HepG2 (cell line): ENCODE measurements at regions not wholly inside any gene's neighbourhood (a gene's known extent, or its start where the extent isn't known, plus 50 kb on each side); places are given as distances from the start of the nearest gene placed in this dataset.

ENCODE experiments used
- ATAC-seq: fragments of 200-7000 bp; cut with Tn5 transposase; 3 replicates; pipeline ENCODE4 v1.9.1; 2020; ENCODE audit warnings: mild to moderate bottlenecking, moderate library complexity
- BruUV-seq: library from RNA; stranded (reverse); fragments of 400-500 nt; replicated peaks from 2 replicates; lab custom pipeline; 2021; lab: Mats Ljungman, UMichigan
- CTCF ChIA-PET: fragments of 300-600 bp; formaldehyde crosslinking; extraction: SDS; loops from one replicate; lab custom pipeline; 2021; ENCODE audit warnings: low total read pairs, inconsistent platforms, low intra/inter-chr PET ratio; lab: Yijun Ruan, JAX
- POLR2A ChIA-PET: fragments of 350-600 bp; sonication (Branson Sonifier 250); formaldehyde crosslinking; loops from one replicate; lab custom pipeline; 2020; ENCODE audit warnings: antibody characterized with exemption, inconsistent platforms; lab: Yijun Ruan, JAX
- DNase-seq: peaks from one replicate; pipeline ENCODE4 v3.0.0-alpha.2; 2015; ENCODE audit warnings: low spot score
- FAIRE-seq: peaks from 3 replicates; lab custom pipeline; 2011; peaks lifted over from hg19 to GRCh38; lab: Jason Lieb, UNC
- H2AFZ ChIP-seq: one replicate; pipeline ENCODE4 v1.6.1; 2011; ENCODE audit warnings: low read length, inconsistent platforms
- H3K27ac ChIP-seq: fragments of 300-600 bp; 3 replicates; pipeline ENCODE4 v1.8.0; 2011; ENCODE audit warnings: mixed run types, mild to moderate bottlenecking, mixed read lengths, low read length, inconsistent platforms; ENCODE audit not compliant: insufficient read depth; ENCODE audit errors: extremely low read length
- H3K27me3 ChIP-seq, 2 experiments: fragments of 200-600 bp in 1 of 2; 2 replicates in 1 of 2; 3 replicates in 1 of 2; pipeline versions ENCODE4 v1.6.0 to v1.8.0; 2011; ENCODE audit warnings: low read length in 2 of 2, mild to moderate bottlenecking in 2 of 2, moderate library complexity in 2 of 2, inconsistent platforms in 1 of 2; ENCODE audit not compliant: insufficient read depth in 2 of 2, control insufficient read depth in 1 of 2
- H3K36me3 ChIP-seq, 2 experiments: fragments of 200-600 bp in 1 of 2; replicated peaks in 1 of 2; 2 replicates in 1 of 2; 3 replicates in 1 of 2; pipeline versions ENCODE4 v1.5.1 to v1.8.0; 2011; ENCODE audit warnings: low read length in 2 of 2, inconsistent platforms in 1 of 2; ENCODE audit not compliant: insufficient read depth in 2 of 2, control insufficient read depth in 1 of 2
- H3K4me1 ChIP-seq: 2 replicates; pipeline ENCODE4 v1.5.1; 2012; ENCODE audit warnings: low read length, inconsistent platforms; ENCODE audit not compliant: insufficient read depth
- H3K4me2 ChIP-seq: 2 replicates; pipeline ENCODE4 v1.6.0; 2011; ENCODE audit warnings: low read depth, low read length, inconsistent platforms
- H3K4me3 ChIP-seq, 3 experiments: fragments of 200-600 bp in 1 of 3; sonication (generic), shearing (Covaris generic) in 1 of 3; replicated peaks in 1 of 3; 2 replicates each; pipeline ENCODE4 v1.5.1; 2011 to 2016; ENCODE audit warnings: low read length in 3 of 3, inconsistent platforms in 2 of 3, low read depth in 2 of 3, mild to moderate bottlenecking in 2 of 3, control low read depth in 1 of 3, mixed read lengths in 1 of 3; ENCODE audit not compliant: insufficient read depth in 1 of 3
- H3K79me2 ChIP-seq: one replicate; pipeline ENCODE4 v1.6.1; 2011; ENCODE audit warnings: low read length, inconsistent platforms; ENCODE audit not compliant: insufficient read depth
- H3K9ac ChIP-seq: 2 replicates; pipeline ENCODE4 v1.6.0; 2011; ENCODE audit warnings: mild to moderate bottlenecking, low read depth, low read length, inconsistent platforms; ENCODE audit not compliant: insufficient read depth
- H3K9me3 ChIP-seq: 2 replicates; pipeline ENCODE4 v1.5.1; 2012; ENCODE audit warnings: mild to moderate bottlenecking, low read length
- H4K20me1 ChIP-seq: 2 replicates; pipeline ENCODE4 v1.6.0; 2011; ENCODE audit warnings: inconsistent platforms, mild to moderate bottlenecking, low read length, moderate library complexity; ENCODE audit not compliant: insufficient read depth
- BCL3 ChIP-seq: sonication (generic); formaldehyde crosslinking; IDR thresholded peaks from 2 replicates; pipeline ENCODE4 v1.5.1; 2020; ENCODE audit warnings: mild to moderate bottlenecking, missing genetic modification reagents, moderate library complexity
- BHLHE40 ChIP-seq: IDR thresholded peaks from 2 replicates; pipeline ENCODE4 v1.6.1; 2011; ENCODE audit warnings: low read length, improper control_type of control experiment
- CC2D1A ChIP-seq: sonication (generic); formaldehyde crosslinking; IDR thresholded peaks from 2 replicates; pipeline ENCODE4 v1.8.1; 2023; ENCODE audit warnings: mild to moderate bottlenecking, missing genetic modification reagents
- IKZF1 ChIP-seq: fragments of 450-650 bp; IDR thresholded peaks from 2 replicates; pipeline ENCODE4 v1.7.1; 2016
- MED1 ChIP-seq: sonication (generic); formaldehyde crosslinking; IDR thresholded peaks from 2 replicates; pipeline ENCODE4 v1.4.0; 2020; ENCODE audit warnings: missing genetic modification reagents
- NR2F2 ChIP-seq: IDR thresholded peaks from 2 replicates; pipeline ENCODE4 v1.6.1; 2012; ENCODE audit warnings: low read depth, inconsistent platforms, borderline replicate concordance
- ZFP90 ChIP-seq: sonication (generic); formaldehyde crosslinking; IDR thresholded peaks from 2 replicates; pipeline ENCODE4 v1.8.0; 2022; ENCODE audit warnings: missing genetic modification reagents, mild to moderate bottlenecking, inconsistent platforms, borderline replicate concordance
- ZNF30 ChIP-seq: sonication (generic); formaldehyde crosslinking; IDR thresholded peaks from 2 replicates; pipeline ENCODE4 v1.5.0; 2020; ENCODE audit warnings: mild to moderate bottlenecking, missing genetic modification reagents
- ZNF761 ChIP-seq: sonication (generic); formaldehyde crosslinking; conservative IDR thresholded peaks from 2 replicates; pipeline ENCODE4 v1.4.0; 2020; ENCODE audit warnings: mild to moderate bottlenecking, missing genetic modification reagents
- ZNF768 ChIP-seq: sonication (generic); formaldehyde crosslinking; IDR thresholded peaks from 2 replicates; pipeline ENCODE4 v1.4.0; 2020; ENCODE audit warnings: missing genetic modification reagents
- WGBS: methylation state at CpG from one replicate; pipeline ENCODE4 v1.1.6; 2017; ENCODE audit warnings: low lambda C conversion rate; 5-methylcytosine and 5-hydroxymethylcytosine counted together
- in situ Hi-C: cut with HindIII; loops from 2 replicates; pipeline ENCODE4 v1.10.0; 2017; ENCODE audit warnings: low pct_unique_long_range_greater_than_20kb; ENCODE audit not compliant: extremely low pct_ligation_motif_present
- intact Hi-C: fragments of 100-400 bp; cut with micrococcal nuclease; formaldehyde crosslinking; loops from one replicate; pipeline ENCODE4 v1.10.0; 2022; ENCODE audit not compliant: unreplicated experiment

DNA sequence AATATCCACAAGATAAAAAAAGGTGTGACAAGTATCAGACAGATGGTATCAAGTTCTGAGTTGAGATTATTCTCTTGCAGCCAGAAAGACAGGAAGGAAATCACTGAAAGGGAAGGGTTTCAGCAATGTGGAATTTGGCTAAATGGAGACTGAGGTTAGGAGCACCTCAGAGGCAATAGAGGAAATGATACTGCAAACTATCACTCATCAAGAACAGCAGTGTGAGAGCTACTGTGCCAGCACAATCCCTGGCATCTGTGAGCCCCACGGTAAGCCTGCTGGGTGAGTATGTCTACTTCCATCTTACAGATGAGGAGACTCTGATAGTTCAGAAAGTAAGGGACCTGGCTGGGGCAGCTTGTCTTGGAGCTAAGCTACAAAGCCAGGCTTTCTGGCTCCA is 162.0 kb downstream of the SALL1 start:
- Histone ChIP-seq H3K9me3 (no peaks in the 10 kb centered on the region), H3K36me3 (no peaks in the 10 kb centered on the region), H3K4me1 (no peaks in the 10 kb centered on the region), H3K27me3 (no peaks in the 10 kb centered on the region), H3K27ac (no peak overlapping the region), H3K4me3 (no peak overlapping the region), H3K4me2 (no peak overlapping the region), H3K79me2 (no peaks in the 10 kb centered on the region), H4K20me1 (no peaks in the 10 kb centered on the region), H2AFZ (no peak overlapping the region), H3K9ac (no peak overlapping the region)
- no TSS peak for BruUV-seq
- ATAC-seq (no peak), FAIRE-seq (no peak), DNase-seq (no peak)
- TF ChIP-seq NR2F2 (no peak), ZNF768 (CRISPR knock-in tag) (no peak), MED1 (CRISPR knock-in tag) (no peak), ZFP90 (CRISPR knock-in tag) (no peak), ZNF761 (no peak), CC2D1A (no peak), BHLHE40 (no peak), BCL3 (CRISPR knock-in tag) (no peak), IKZF1 (no peak)
- 10% methylated on average over 1 of the region's 1 CpG for WGBS
- intact Hi-C loops: no loop called here
- ChIA-PET CTCF (no interaction called here), POLR2A (no interaction called here)
- in situ Hi-C loops: no loop called here

- in situ Hi-C loops: no loop called here
- DNase-seq (no peak), FAIRE-seq (no peak), ATAC-seq (no peak)
- H3K36me3 ChIP-seq: no peaks in the 10 kb centered on the region
- no peaks in the 10 kb centered on the region for H4K20me1 ChIP-seq
- H3K9ac ChIP-seq: no peak overlapping the region
- CTCF ChIA-PET: no interaction called here
- no peaks in the 10 kb centered on the region for H3K27me3 ChIP-seq
- H3K4me1 ChIP-seq: no peaks in the 10 kb centered on the region
- no peak overlapping the region for H2AFZ ChIP-seq
- no peak overlapping the region for H3K27ac ChIP-seq
- H3K9me3 ChIP-seq: no peaks in the 10 kb centered on the region
- intact Hi-C loops: no loop called here
- no peaks in the 10 kb centered on the region for H3K79me2 ChIP-seq
- POLR2A ChIA-PET: no interaction called here
- H3K4me3 ChIP-seq: no peak overlapping the region
- 30% methylated on average over 3 of the region's 3 CpGs for WGBS
- no peak for TF ChIP-seq ZNF30 (CRISPR knock-in tag)
- BruUV-seq: no TSS peak
- no peak overlapping the region for H3K4me2 ChIP-seq
Observed at GRCh38 chr16:50988441-50988840, 162.6 kb downstream of the SALL1 start.
